DND-41 (cell line): ENCODE measurements at regions not wholly inside any gene's neighbourhood (a gene's known extent, or its start where the extent isn't known, plus 50 kb on each side); places are given as distances from the start of the nearest gene placed in this dataset.
A peak's percentile ranks its signal among the peaks of the same experiment; 100 is the strongest.

ENCODE experiments used
- ATAC-seq: fragments of 200-7000 bp; cut with Tn5 transposase; 3 replicates; pipeline ENCODE4 v1.9.1; 2021; ENCODE audit warnings: low read depth; ENCODE audit not compliant: insufficient read depth
- DNase-seq: peaks from one replicate; pipeline ENCODE4 v3.0.0-alpha.2; 2020
- H2AFZ ChIP-seq: 2 replicates; pipeline ENCODE4 v1.6.0; 2012; ENCODE audit warnings: low read depth, low read length
- H3K27ac ChIP-seq: 2 replicates; pipeline ENCODE4 v1.5.1; 2012; ENCODE audit warnings: low read length, inconsistent platforms
- H3K27me3 ChIP-seq: fragments of 200-600 bp; sonication (generic); 2 replicates; pipeline ENCODE4 v1.6.0; 2012; ENCODE audit warnings: low read length, mild to moderate bottlenecking, inconsistent platforms; ENCODE audit not compliant: insufficient read depth, poor library complexity
- H3K36me3 ChIP-seq: 2 replicates; pipeline ENCODE4 v1.5.1; 2012; ENCODE audit warnings: low read length, inconsistent platforms; ENCODE audit not compliant: insufficient read depth
- H3K4me1 ChIP-seq: 2 replicates; pipeline ENCODE4 v1.5.1; 2012; ENCODE audit warnings: mild to moderate bottlenecking, low read length; ENCODE audit not compliant: insufficient read depth
- H3K4me2 ChIP-seq: 2 replicates; pipeline ENCODE4 v1.6.0; 2012; ENCODE audit warnings: mild to moderate bottlenecking, moderate library complexity, low read length, inconsistent platforms; ENCODE audit not compliant: insufficient read depth
- H3K4me3 ChIP-seq, 2 experiments: fragments of 200-600 bp in 1 of 2; shearing (Covaris generic) in 1 of 2; 2 replicates each; pipeline ENCODE4 v1.5.1; 2012 to 2016; ENCODE audit warnings: inconsistent platforms in 2 of 2, low read length in 2 of 2, mild to moderate bottlenecking in 2 of 2, low read depth in 1 of 2, moderate library complexity in 1 of 2
- H3K79me2 ChIP-seq: 2 replicates; pipeline ENCODE4 v1.6.0; 2012; ENCODE audit warnings: low read length, inconsistent platforms; ENCODE audit not compliant: insufficient read depth
- H3K9ac ChIP-seq: 2 replicates; pipeline ENCODE4 v1.6.0; 2012; ENCODE audit warnings: low read depth, mild to moderate bottlenecking, inconsistent platforms, low read length, moderate library complexity
- H3K9me3 ChIP-seq: 2 replicates; pipeline ENCODE4 v1.5.1; 2012; ENCODE audit warnings: low read length, moderate library complexity, mild to moderate bottlenecking, inconsistent platforms; ENCODE audit not compliant: insufficient read depth, severe bottlenecking
- H4K20me1 ChIP-seq: 2 replicates; pipeline ENCODE4 v1.6.0; 2012; ENCODE audit warnings: low read length; ENCODE audit not compliant: insufficient read depth
- EZH2 ChIP-seq: IDR thresholded peaks from 3 replicates; pipeline ENCODE4 v1.6.1; 2012; ENCODE audit warnings: borderline replicate concordance, low read depth, mild to moderate bottlenecking, moderate library complexity, low read length, inconsistent platforms; ENCODE audit not compliant: severe bottlenecking
- TF ChIP-seq, protein P1 (sequence below): IDR thresholded peaks from 2 replicates; pipeline ENCODE4 v1.5.1; 2012; ENCODE audit warnings: borderline replicate concordance, low read length, moderate library complexity, mild to moderate bottlenecking; ENCODE audit not compliant: poor library complexity, severe bottlenecking; ENCODE audit errors: extremely low read depth

GRCh38 chr21:36260030-36260787 is 59.8 kb upstream of the MORC3 start:
- peak overlapping the region; percentile 70 for H3K27ac ChIP-seq
- peak overlapping the region; percentile 66 for H3K4me2 ChIP-seq
- no peaks in the 10 kb centered on the region for H3K79me2 ChIP-seq
- no peaks in the 10 kb centered on the region for H4K20me1 ChIP-seq
- peak overlapping the region in 1 of 2 experiments; percentile 48; a peak in 3 of 4 replicates for H3K4me3 ChIP-seq
- no peaks in the 10 kb centered on the region for H3K9me3 ChIP-seq
- no peak for TF ChIP-seq EZH2
- TF ChIP-seq, protein P1, sequence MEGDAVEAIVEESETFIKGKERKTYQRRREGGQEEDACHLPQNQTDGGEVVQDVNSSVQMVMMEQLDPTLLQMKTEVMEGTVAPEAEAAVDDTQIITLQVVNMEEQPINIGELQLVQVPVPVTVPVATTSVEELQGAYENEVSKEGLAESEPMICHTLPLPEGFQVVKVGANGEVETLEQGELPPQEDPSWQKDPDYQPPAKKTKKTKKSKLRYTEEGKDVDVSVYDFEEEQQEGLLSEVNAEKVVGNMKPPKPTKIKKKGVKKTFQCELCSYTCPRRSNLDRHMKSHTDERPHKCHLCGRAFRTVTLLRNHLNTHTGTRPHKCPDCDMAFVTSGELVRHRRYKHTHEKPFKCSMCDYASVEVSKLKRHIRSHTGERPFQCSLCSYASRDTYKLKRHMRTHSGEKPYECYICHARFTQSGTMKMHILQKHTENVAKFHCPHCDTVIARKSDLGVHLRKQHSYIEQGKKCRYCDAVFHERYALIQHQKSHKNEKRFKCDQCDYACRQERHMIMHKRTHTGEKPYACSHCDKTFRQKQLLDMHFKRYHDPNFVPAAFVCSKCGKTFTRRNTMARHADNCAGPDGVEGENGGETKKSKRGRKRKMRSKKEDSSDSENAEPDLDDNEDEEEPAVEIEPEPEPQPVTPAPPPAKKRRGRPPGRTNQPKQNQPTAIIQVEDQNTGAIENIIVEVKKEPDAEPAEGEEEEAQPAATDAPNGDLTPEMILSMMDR: peak; percentile 90
- peaks cover 20% of the 10 kb centered on the region for H3K36me3 ChIP-seq
- DNase-seq (peak; percentile 66), ATAC-seq (peak; percentile 92)
- H2AFZ ChIP-seq: peak overlapping the region; percentile 77
- no peaks in the 10 kb centered on the region for H3K27me3 ChIP-seq
- H3K9ac ChIP-seq: peak overlapping the region; percentile 44
- H3K4me1 ChIP-seq: peaks cover 14% of the 10 kb centered on the region

DNA sequence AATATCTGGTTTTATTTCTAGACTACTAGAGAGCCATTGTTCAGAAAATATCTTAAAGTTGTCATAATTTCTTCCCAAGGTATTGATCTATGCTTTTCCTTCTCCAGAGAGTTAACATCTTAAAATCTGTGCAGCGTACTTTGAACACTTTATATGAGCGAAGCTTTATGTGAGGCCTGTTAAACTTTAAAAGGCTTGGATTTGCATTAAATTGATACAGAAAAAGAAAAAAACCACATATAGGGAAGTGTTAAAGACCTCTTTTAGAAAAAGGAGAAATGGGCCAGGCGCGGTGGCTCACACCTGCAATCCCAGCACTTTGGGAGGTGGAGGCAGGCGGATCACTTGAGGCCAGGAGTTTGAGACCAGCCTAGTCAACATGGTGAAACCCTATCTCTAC is 59.2 kb upstream of the MORC3 start:
- H3K9ac ChIP-seq: peak overlapping the region; percentile 44; the same call in 1 of the 2 replicates
- no peaks in the 10 kb centered on the region for H3K79me2 ChIP-seq
- peak overlapping the region; percentile 70; the same call in 1 of the 2 replicates for H3K27ac ChIP-seq
- no peaks in the 10 kb centered on the region for H4K20me1 ChIP-seq
- no peak for DNase-seq
- H3K4me2 ChIP-seq: peak overlapping the region; percentile 66
- ATAC-seq: no peak
- H3K4me3 ChIP-seq: peak overlapping the region in 1 of 2 experiments; percentile 48; a peak in 3 of 4 replicates
- H2AFZ ChIP-seq: peak overlapping the region; percentile 77
- H3K9me3 ChIP-seq: no peaks in the 10 kb centered on the region
- peaks cover 14% of the 10 kb centered on the region for H3K4me1 ChIP-seq
- H3K36me3 ChIP-seq: peaks cover 25% of the 10 kb centered on the region
- no peak for TF ChIP-seq EZH2
- TF ChIP-seq, protein P1: no peak
- H3K27me3 ChIP-seq: no peaks in the 10 kb centered on the region

DNA sequence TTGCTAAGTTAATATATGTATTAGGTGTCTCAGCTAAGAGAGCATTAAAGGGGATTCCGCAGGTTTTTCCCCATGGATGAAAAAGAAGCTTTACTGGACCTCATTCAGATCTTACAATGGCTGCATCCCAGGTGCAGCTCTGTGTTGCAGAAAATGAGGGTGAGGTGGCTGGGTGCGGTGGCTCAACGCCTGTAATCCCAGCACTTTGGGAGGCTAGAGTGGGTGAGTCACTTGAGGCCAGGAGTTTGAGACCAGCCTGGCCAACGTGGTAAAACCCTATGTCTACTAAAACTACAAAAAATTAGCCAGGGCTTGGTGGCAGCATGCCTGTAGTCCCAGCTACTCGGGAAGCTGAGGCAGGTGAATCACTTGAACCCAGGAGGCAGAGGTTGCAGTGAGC is 58.5 kb upstream of the MORC3 start:
- H4K20me1 ChIP-seq: no peaks in the 10 kb centered on the region
- ATAC-seq (no peak), DNase-seq (no peak)
- H3K27me3 ChIP-seq: no peaks in the 10 kb centered on the region
- no peak overlapping the region for H2AFZ ChIP-seq
- H3K36me3 ChIP-seq: peaks cover 23% of the 10 kb centered on the region
- no peak overlapping the region for H3K4me3 ChIP-seq
- peaks cover 14% of the 10 kb centered on the region for H3K4me1 ChIP-seq
- no peak overlapping the region for H3K9ac ChIP-seq
- no peak overlapping the region for H3K4me2 ChIP-seq
- H3K9me3 ChIP-seq: no peaks in the 10 kb centered on the region
- no peak overlapping the region for H3K27ac ChIP-seq
- TF ChIP-seq, protein P1: no peak
- TF ChIP-seq EZH2: no peak
- H3K79me2 ChIP-seq: no peaks in the 10 kb centered on the region
